ENCODE measurements at regions not wholly inside any gene's neighbourhood (a gene's known extent, or its start where the extent isn't known, plus 50 kb on each side); places are given as distances from the start of the nearest gene placed in this dataset.

DNA sequence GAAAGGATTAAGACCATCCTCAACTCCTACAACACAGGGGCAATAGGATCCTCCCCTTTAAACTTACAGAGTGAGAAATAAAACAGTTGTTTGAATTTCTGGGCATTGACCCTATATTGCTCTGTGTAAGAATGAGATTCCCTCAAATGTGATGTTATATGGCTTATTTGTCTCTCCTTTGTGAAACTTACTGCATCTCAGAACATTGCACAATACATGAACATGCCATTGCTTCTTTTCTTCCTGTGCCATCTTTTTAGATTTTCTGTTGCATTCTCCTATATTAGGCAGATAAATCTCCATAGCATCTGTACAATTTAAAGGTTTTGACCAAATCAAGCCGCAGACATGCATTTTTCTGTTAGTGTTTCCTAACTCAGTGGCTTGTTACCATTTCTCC lies 941.9 kb upstream of the FANCL start:
- Histone ChIP-seq H3K27ac (ENCODE audit: low read length) (no peak overlapping the region), H3K79me2 (replicated peaks; ENCODE audit: insufficient read depth, low read length) (no peaks in the 10 kb centered on the region), H3K9me2 (ENCODE audit: insufficient read depth, low read length) (no peaks in the 10 kb centered on the region), H3K9me3 (ENCODE audit: low read length) (no peaks in the 10 kb centered on the region), H3F3A (ENCODE audit: insufficient read depth, low read length, poor library complexity, severe bottlenecking) (no peaks in the 10 kb centered on the region), H3K4me3 (ENCODE audit: low read length) (no peak overlapping the region), H2AFZ (ENCODE audit: low read depth, low read length) (no peak overlapping the region), H3K27me3 (ENCODE audit: insufficient read depth, low read depth, low read length) (no peaks in the 10 kb centered on the region), H3K9ac (ENCODE audit: low read length) (no peak overlapping the region), H4K20me1 (ENCODE audit: insufficient read depth) (no peaks in the 10 kb centered on the region), H3K4me2 (ENCODE audit: low read length) (no peak overlapping the region), H3K36me3 (ENCODE audit: insufficient read depth, low read length) (no peaks in the 10 kb centered on the region)
- TF ChIP-seq RAD21 (conservative IDR thresholded peaks at IDR 0.05) = no peak
- TF ChIP-seq, protein P1, sequence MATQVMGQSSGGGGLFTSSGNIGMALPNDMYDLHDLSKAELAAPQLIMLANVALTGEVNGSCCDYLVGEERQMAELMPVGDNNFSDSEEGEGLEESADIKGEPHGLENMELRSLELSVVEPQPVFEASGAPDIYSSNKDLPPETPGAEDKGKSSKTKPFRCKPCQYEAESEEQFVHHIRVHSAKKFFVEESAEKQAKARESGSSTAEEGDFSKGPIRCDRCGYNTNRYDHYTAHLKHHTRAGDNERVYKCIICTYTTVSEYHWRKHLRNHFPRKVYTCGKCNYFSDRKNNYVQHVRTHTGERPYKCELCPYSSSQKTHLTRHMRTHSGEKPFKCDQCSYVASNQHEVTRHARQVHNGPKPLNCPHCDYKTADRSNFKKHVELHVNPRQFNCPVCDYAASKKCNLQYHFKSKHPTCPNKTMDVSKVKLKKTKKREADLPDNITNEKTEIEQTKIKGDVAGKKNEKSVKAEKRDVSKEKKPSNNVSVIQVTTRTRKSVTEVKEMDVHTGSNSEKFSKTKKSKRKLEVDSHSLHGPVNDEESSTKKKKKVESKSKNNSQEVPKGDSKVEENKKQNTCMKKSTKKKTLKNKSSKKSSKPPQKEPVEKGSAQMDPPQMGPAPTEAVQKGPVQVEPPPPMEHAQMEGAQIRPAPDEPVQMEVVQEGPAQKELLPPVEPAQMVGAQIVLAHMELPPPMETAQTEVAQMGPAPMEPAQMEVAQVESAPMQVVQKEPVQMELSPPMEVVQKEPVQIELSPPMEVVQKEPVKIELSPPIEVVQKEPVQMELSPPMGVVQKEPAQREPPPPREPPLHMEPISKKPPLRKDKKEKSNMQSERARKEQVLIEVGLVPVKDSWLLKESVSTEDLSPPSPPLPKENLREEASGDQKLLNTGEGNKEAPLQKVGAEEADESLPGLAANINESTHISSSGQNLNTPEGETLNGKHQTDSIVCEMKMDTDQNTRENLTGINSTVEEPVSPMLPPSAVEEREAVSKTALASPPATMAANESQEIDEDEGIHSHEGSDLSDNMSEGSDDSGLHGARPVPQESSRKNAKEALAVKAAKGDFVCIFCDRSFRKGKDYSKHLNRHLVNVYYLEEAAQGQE (IDR thresholded peaks at IDR 0.05; ENCODE audit: borderline replicate concordance) = no peak
- no peak for TF ChIP-seq EP300 (conservative IDR thresholded peaks at IDR 0.05; ENCODE audit: poor library complexity, severe bottlenecking)
- no peak for TF ChIP-seq CTCF (IDR thresholded peaks at IDR 0.05; ENCODE audit: poor library complexity, severe bottlenecking)
- no peak for TF ChIP-seq MXI1 (conservative IDR thresholded peaks at IDR 0.05; ENCODE audit: poor library complexity, severe bottlenecking)
- TF ChIP-seq EZH2 (IDR thresholded peaks at IDR 0.05; ENCODE audit: borderline replicate concordance, insufficient read depth, low read length, poor library complexity, severe bottlenecking) = no peak
- no peak for TF ChIP-seq SMC3 (conservative IDR thresholded peaks at IDR 0.05; ENCODE audit: poor library complexity)
- no peak for TF ChIP-seq TAF1 (IDR thresholded peaks at IDR 0.05; ENCODE audit: low read depth)
- no peak for TF ChIP-seq POLR2AphosphoS5 (IDR thresholded peaks at IDR 0.05)

GRCh38 chr2:59182249-59182648 lies 941.1 kb upstream of the FANCL start:
- Histone ChIP-seq H3K27ac (ENCODE audit: low read length) (no peak overlapping the region), H3K27me3 (ENCODE audit: insufficient read depth, low read depth, low read length) (no peaks in the 10 kb centered on the region), H3F3A (ENCODE audit: insufficient read depth, low read length, poor library complexity, severe bottlenecking) (no peaks in the 10 kb centered on the region), H3K9ac (ENCODE audit: low read length) (no peak overlapping the region), H3K9me3 (ENCODE audit: low read length) (no peaks in the 10 kb centered on the region), H3K36me3 (ENCODE audit: insufficient read depth, low read length) (no peaks in the 10 kb centered on the region), H3K4me2 (ENCODE audit: low read length) (no peak overlapping the region), H4K20me1 (ENCODE audit: insufficient read depth) (no peaks in the 10 kb centered on the region), H2AFZ (ENCODE audit: low read depth, low read length) (no peak overlapping the region), H3K4me3 (ENCODE audit: low read length) (no peak overlapping the region), H3K79me2 (replicated peaks; ENCODE audit: insufficient read depth, low read length) (no peaks in the 10 kb centered on the region), H3K9me2 (ENCODE audit: insufficient read depth, low read length) (no peaks in the 10 kb centered on the region)
- no peak for TF ChIP-seq POLR2AphosphoS5 (IDR thresholded peaks at IDR 0.05)
- TF ChIP-seq MXI1 (conservative IDR thresholded peaks at IDR 0.05; ENCODE audit: poor library complexity, severe bottlenecking) = no peak
- no peak for TF ChIP-seq CTCF (IDR thresholded peaks at IDR 0.05; ENCODE audit: poor library complexity, severe bottlenecking)
- TF ChIP-seq EZH2 (IDR thresholded peaks at IDR 0.05; ENCODE audit: borderline replicate concordance, insufficient read depth, low read length, poor library complexity, severe bottlenecking) = no peak
- TF ChIP-seq SMC3 (conservative IDR thresholded peaks at IDR 0.05; ENCODE audit: poor library complexity) = no peak
- no peak for TF ChIP-seq TAF1 (IDR thresholded peaks at IDR 0.05; ENCODE audit: low read depth)
- TF ChIP-seq, protein P1 (IDR thresholded peaks at IDR 0.05; ENCODE audit: borderline replicate concordance) = no peak
- TF ChIP-seq EP300 (conservative IDR thresholded peaks at IDR 0.05; ENCODE audit: poor library complexity, severe bottlenecking) = no peak
- no peak for TF ChIP-seq RAD21 (conservative IDR thresholded peaks at IDR 0.05)
